Esophagus (tissue), 2 donors: ENCODE measurements at regions not wholly inside any gene's neighbourhood (a gene's known extent, or its start where the extent isn't known, plus 50 kb on each side); places are given as distances from the start of the nearest gene placed in this dataset.

Experiments
- H3K27ac ChIP-seq, 2 donors: one replicate each; pipeline ENCODE4 v1.5.1; 2013; ENCODE audit warnings: low read depth in 2 of 2, mild to moderate bottlenecking in 2 of 2, inconsistent platforms in 1 of 2, low read length in 1 of 2, moderate library complexity in 1 of 2
- H3K27me3 ChIP-seq, 2 donors: one replicate each; pipeline ENCODE4 v1.6.1; 2013; ENCODE audit warnings: low read length in 2 of 2, control low read depth in 1 of 2, mild to moderate bottlenecking in 1 of 2; ENCODE audit not compliant: insufficient read depth in 2 of 2, control insufficient read depth in 1 of 2
- H3K36me3 ChIP-seq, 2 donors: one replicate each; pipeline ENCODE4 v1.6.1; 2013; ENCODE audit warnings: low read length in 1 of 2; ENCODE audit not compliant: control insufficient read depth in 2 of 2, insufficient read depth in 2 of 2
- H3K4me1 ChIP-seq, 2 donors: one replicate each; pipeline ENCODE4 v1.6.1; 2013; ENCODE audit warnings: low read length in 1 of 2; ENCODE audit not compliant: control insufficient read depth in 2 of 2, insufficient read depth in 2 of 2
- H3K4me3 ChIP-seq, 2 donors: one replicate each; pipeline ENCODE4 v1.5.1; 2013; ENCODE audit warnings: low read length in 2 of 2, mild to moderate bottlenecking in 2 of 2, low read depth in 1 of 2, moderate library complexity in 1 of 2
- H3K9me3 ChIP-seq, 2 donors: one replicate each; pipeline ENCODE4 v1.6.1; 2013; ENCODE audit warnings: mild to moderate bottlenecking in 2 of 2, low read depth in 1 of 2, low read length in 1 of 2, moderate library complexity in 1 of 2; ENCODE audit not compliant: control insufficient read depth in 2 of 2, insufficient read depth in 1 of 2
- WGBS, 2 donors: extraction: QIAGEN DNeasy Blood & Tissue Kit; methylation state at CpG; one replicate each; pipeline ENCODE4 v1.1.7; 2013; 5-methylcytosine and 5-hydroxymethylcytosine counted together
- donor health status: healthy with polysubstance abuse.
- donor health status: Bipolar disorder and iron deficiency.

GRCh38 chr5:33371660-33372059 is 69.1 kb upstream of the TARS1 start:
- Histone ChIP-seq H3K9me3 (no peaks in the 10 kb centered on the region), H3K27me3 (no peaks in the 10 kb centered on the region), H3K36me3 (no peaks in the 10 kb centered on the region), H3K4me1 (no peaks in the 10 kb centered on the region), H3K4me3 (no peak overlapping the region), H3K27ac (no peak overlapping the region)
- 94 to 98% methylated on average over 1 of the region's 1 CpG for WGBS, 2 donors

GRCh38 chr5:33372721-33373472 is 67.9 kb upstream of the TARS1 start:
- WGBS, 2 donors: 81 to 85% methylated on average over 6 of the region's 6 CpGs
- H3K36me3 ChIP-seq: no peaks in the 10 kb centered on the region
- no peak overlapping the region for H3K27ac ChIP-seq
- no peaks in the 10 kb centered on the region for H3K4me1 ChIP-seq
- H3K4me3 ChIP-seq: no peak overlapping the region
- no peaks in the 10 kb centered on the region for H3K9me3 ChIP-seq
- no peaks in the 10 kb centered on the region for H3K27me3 ChIP-seq

- H3K9me3 ChIP-seq: no peaks in the 10 kb centered on the region
- H3K4me3 ChIP-seq: no peak overlapping the region
- no peaks in the 10 kb centered on the region for H3K27me3 ChIP-seq
- H3K4me1 ChIP-seq: no peaks in the 10 kb centered on the region
- no peak overlapping the region for H3K27ac ChIP-seq
- H3K36me3 ChIP-seq: no peaks in the 10 kb centered on the region
- WGBS, 2 donors: 90 to 91% methylated on average over 2 of the region's 2 CpGs
Observed at GRCh38 chr5:33375900-33376299, 64.9 kb upstream of the TARS1 start.

- H3K4me3 ChIP-seq: no peak overlapping the region
- WGBS, 2 donors: 76 to 80% methylated on average over 10 of the region's 10 CpGs
- H3K9me3 ChIP-seq: no peaks in the 10 kb centered on the region
Observed at GRCh38 chr5:33379757-33380156, 61.0 kb upstream of the TARS1 start.

DNA sequence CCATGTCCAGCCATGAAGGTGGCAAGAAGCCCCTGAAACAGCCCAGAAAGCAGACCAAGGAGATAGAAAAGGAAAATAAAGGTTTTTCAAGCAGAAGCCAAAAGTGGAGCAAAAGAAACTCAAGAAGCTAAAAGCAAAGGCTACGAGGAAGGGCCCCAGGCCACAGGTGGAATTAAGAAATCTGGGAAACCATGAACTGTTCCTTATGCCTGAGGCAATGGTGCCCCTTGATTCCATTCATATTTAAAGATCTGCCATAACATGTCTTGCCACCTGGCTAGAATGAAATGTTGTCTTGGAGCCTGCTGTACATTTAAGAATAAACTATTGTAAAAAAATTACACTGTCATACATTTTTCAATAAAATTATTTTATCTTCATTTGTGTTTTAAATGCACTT is 59.5 kb upstream of the TARS1 start:
- no peaks in the 10 kb centered on the region for H3K36me3 ChIP-seq
- no peak overlapping the region for H3K4me3 ChIP-seq
- peaks cover 0 to 5% of the 10 kb centered on the region in 2 donors for H3K9me3 ChIP-seq
- 42 to 50% methylated on average over 1 of the region's 1 CpG for WGBS, 2 donors
- no peaks in the 10 kb centered on the region for H3K27me3 ChIP-seq
- H3K27ac ChIP-seq: no peak overlapping the region
- H3K4me1 ChIP-seq: no peaks in the 10 kb centered on the region

More at GRCh38 chr5:33379757-33380156, 61.0 kb upstream of the TARS1 start:
- H3K36me3 ChIP-seq: no peaks in the 10 kb centered on the region
- H3K27me3 ChIP-seq: no peaks in the 10 kb centered on the region
- no peaks in the 10 kb centered on the region for H3K4me1 ChIP-seq
- H3K27ac ChIP-seq: no peak overlapping the region
